ENCODE measurements at regions not wholly inside any gene's neighbourhood (a gene's known extent, or its start where the extent isn't known, plus 50 kb on each side); places are given as distances from the start of the nearest gene placed in this dataset.

GRCh38 chr11:28702871-28703270 lies 594.7 kb downstream of the METTL15 start:
- Histone ChIP-seq H3K9me3 (no peaks in the 10 kb centered on the region), H3K27me3 (no peaks in the 10 kb centered on the region), H3K4me3 (replicated peaks in 1 of 3) (no peak overlapping the region), H3K4me1 (no peaks in the 10 kb centered on the region), H3K27ac (no peak overlapping the region), H3K36me3 (no peaks in the 10 kb centered on the region)
- TF ChIP-seq POLR2A (IDR thresholded peaks at IDR 0.05), result no peak
- TF ChIP-seq, protein P1, sequence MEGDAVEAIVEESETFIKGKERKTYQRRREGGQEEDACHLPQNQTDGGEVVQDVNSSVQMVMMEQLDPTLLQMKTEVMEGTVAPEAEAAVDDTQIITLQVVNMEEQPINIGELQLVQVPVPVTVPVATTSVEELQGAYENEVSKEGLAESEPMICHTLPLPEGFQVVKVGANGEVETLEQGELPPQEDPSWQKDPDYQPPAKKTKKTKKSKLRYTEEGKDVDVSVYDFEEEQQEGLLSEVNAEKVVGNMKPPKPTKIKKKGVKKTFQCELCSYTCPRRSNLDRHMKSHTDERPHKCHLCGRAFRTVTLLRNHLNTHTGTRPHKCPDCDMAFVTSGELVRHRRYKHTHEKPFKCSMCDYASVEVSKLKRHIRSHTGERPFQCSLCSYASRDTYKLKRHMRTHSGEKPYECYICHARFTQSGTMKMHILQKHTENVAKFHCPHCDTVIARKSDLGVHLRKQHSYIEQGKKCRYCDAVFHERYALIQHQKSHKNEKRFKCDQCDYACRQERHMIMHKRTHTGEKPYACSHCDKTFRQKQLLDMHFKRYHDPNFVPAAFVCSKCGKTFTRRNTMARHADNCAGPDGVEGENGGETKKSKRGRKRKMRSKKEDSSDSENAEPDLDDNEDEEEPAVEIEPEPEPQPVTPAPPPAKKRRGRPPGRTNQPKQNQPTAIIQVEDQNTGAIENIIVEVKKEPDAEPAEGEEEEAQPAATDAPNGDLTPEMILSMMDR (IDR thresholded peaks at IDR 0.05), result no peak
- intact Hi-C loops (cut with DNase I), result no loop called here
- no peak for DNase-seq
- WGBS, 2 donors, result 93 to 94% methylated on average over 1 of the region's 1 CpG

DNA sequence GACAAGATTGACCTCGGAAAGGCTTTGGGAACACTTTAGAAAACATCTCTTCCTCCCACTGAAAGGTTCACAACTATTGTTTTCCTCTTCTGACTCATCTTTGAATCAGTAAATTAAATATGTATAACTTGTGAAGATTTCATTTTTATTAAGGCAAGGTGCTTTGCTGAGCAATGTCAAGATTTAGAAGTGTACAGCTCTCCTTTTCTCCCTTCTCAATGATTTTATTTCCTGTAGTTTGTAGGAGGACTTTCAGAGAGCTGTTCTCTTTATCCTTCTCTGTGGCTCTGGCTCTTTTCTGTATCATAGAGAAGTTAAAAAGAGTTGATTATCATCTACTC lies 594.2 kb downstream of the METTL15 start:
- intact Hi-C loops (cut with DNase I), result no loop called here
- no peaks in the 10 kb centered on the region for H3K4me1 ChIP-seq
- TF ChIP-seq POLR2A (IDR thresholded peaks at IDR 0.05), result no peak
- TF ChIP-seq, protein P1 (IDR thresholded peaks at IDR 0.05), result no peak
- 94 to 100% methylated on average over 1 of the region's 1 CpG for WGBS, 2 donors
- H3K9me3 ChIP-seq, result no peaks in the 10 kb centered on the region
- no peaks in the 10 kb centered on the region for H3K36me3 ChIP-seq
- no peak overlapping the region for H3K4me3 ChIP-seq (replicated peaks in 1 of 3)
- DNase-seq, result no peak
- H3K27me3 ChIP-seq, result no peaks in the 10 kb centered on the region
- no peak overlapping the region for H3K27ac ChIP-seq

GRCh38 chr11:28701760-28702449 lies 593.7 kb downstream of the METTL15 start:
- Histone ChIP-seq H3K36me3 (no peaks in the 10 kb centered on the region), H3K9me3 (no peaks in the 10 kb centered on the region), H3K4me1 (no peaks in the 10 kb centered on the region), H3K27me3 (no peaks in the 10 kb centered on the region), H3K27ac (no peak overlapping the region), H3K4me3 (replicated peaks in 1 of 3) (no peak overlapping the region)
- TF ChIP-seq POLR2A (IDR thresholded peaks at IDR 0.05), result no peak
- TF ChIP-seq, protein P1 (IDR thresholded peaks at IDR 0.05), result no peak
- WGBS, 2 donors, result 82 to 85% methylated on average over 5 of the region's 5 CpGs
- DNase-seq, result no peak
- intact Hi-C loops (cut with DNase I), result no loop called here

DNA sequence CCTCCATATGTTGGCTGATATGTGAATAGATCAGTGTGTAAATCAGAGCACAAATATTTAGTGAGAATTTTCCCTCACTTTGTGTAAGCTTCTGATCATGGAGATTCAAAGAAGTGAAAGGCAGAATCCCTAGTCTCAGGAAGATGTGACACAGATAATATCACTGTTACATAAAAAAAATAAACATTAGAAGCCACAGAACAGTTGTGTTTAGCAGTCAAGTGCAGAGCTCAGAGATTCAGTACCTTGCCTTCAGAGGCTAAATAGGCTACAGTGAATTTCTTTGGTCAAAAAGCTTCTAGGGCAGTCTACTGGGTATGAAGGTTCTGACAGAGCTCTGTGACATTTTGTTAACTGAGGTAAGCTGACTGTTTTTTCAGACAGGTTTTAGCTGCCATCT lies 591.5 kb downstream of the METTL15 start:
- Histone ChIP-seq H3K27me3 (no peaks in the 10 kb centered on the region), H3K4me1 (no peaks in the 10 kb centered on the region), H3K27ac (no peak overlapping the region), H3K4me3 (replicated peaks in 1 of 3) (no peak overlapping the region), H3K36me3 (no peaks in the 10 kb centered on the region), H3K9me3 (no peaks in the 10 kb centered on the region)
- no peak for DNase-seq
- TF ChIP-seq, protein P1 (IDR thresholded peaks at IDR 0.05), result no peak
- no peak for TF ChIP-seq POLR2A (IDR thresholded peaks at IDR 0.05)
- intact Hi-C loops (cut with DNase I), result no loop called here

- peak; percentile 58 to 76 for DNase-seq
- TF ChIP-seq POLR2A (IDR thresholded peaks at IDR 0.05), result no peak
- TF ChIP-seq, protein P1 (IDR thresholded peaks at IDR 0.05), result peak in 5 of 6 experiments; percentile 57 to 88 (median 80)
- Histone ChIP-seq H3K4me1 (no peaks in the 10 kb centered on the region), H3K36me3 (no peaks in the 10 kb centered on the region), H3K9me3 (no peaks in the 10 kb centered on the region), H3K4me3 (replicated peaks in 1 of 3) (no peak overlapping the region), H3K27me3 (no peaks in the 10 kb centered on the region), H3K27ac (no peak overlapping the region)
- 74 to 77% methylated on average over 5 of the region's 5 CpGs for WGBS, 2 donors
- intact Hi-C loops (cut with DNase I), result no loop called here
Observed at GRCh38 chr11:28697920-28698827, 590.0 kb downstream of the METTL15 start.

All from thyroid gland (tissue), 4 donors.